Esophagus squamous epithelium (tissue), 5 donors: ENCODE measurements at regions not wholly inside any gene's neighbourhood (a gene's known extent, or its start where the extent isn't known, plus 50 kb on each side); places are given as distances from the start of the nearest gene placed in this dataset.

Experiments
- DNase-seq: peaks from one replicate; lab custom pipeline; 2025; lab: John Stamatoyannopoulos, UW
- H3K27ac ChIP-seq, 4 donors: fragments of 200-600 bp; sonication (generic); one replicate each; pipeline ENCODE4 v1.5.1; 2016 to 2019; ENCODE audit warnings: mild to moderate bottlenecking in 1 of 4
- H3K27me3 ChIP-seq, 4 donors: fragments of 200-600 bp; sonication (generic); 1 replicate in 3 of 4; 2 replicates in 1 of 4; pipeline versions ENCODE4 v1.5.1 to v1.6.0; 2017 to 2021; ENCODE audit warnings: antibody characterized with exemption in 1 of 4
- H3K36me3 ChIP-seq, 3 donors: fragments of 200-600 bp; sonication (generic); one replicate each; pipeline ENCODE4 v1.5.1; 2016 to 2019
- H3K4me1 ChIP-seq, 3 donors: fragments of 200-600 bp; sonication (generic); one replicate each; pipeline ENCODE4 v1.5.1; 2017 to 2019
- H3K4me3 ChIP-seq, 4 donors: fragments of 200-600 bp; sonication (generic); 1 replicate in 3 of 4; 2 replicates in 1 of 4; pipeline ENCODE4 v1.5.1; 2016 to 2019; ENCODE audit warnings: mild to moderate bottlenecking in 2 of 4, moderate library complexity in 1 of 4
- H3K9me3 ChIP-seq, 3 donors: fragments of 200-600 bp; sonication (generic); one replicate each; pipeline ENCODE4 v1.5.1; 2016 to 2019
- CTCF ChIP-seq, 6 experiments: fragments of 450-650 bp in 4 of 6; fragments of 200-600 bp in 2 of 6; sonication (generic) in 2 of 6; IDR thresholded peaks; one replicate each; pipeline ENCODE4 v1.5.1; 2016 to 2019; ENCODE audit warnings: antibody characterized with exemption in 6 of 6, mild to moderate bottlenecking in 4 of 6, moderate library complexity in 4 of 6
- POLR2A ChIP-seq, 4 donors: fragments of 450-650 bp; IDR thresholded peaks; one replicate each; pipeline ENCODE4 v1.6.1; 2017; ENCODE audit warnings: antibody characterized with exemption in 4 of 4, mild to moderate bottlenecking in 4 of 4, moderate library complexity in 3 of 4
- WGBS, 2 donors: methylation state at CpG; one replicate each; pipeline ENCODE4 v1.1.5; 2018; 5-methylcytosine and 5-hydroxymethylcytosine counted together
- intact Hi-C: fragments of 100-400 bp; cut with DNase I; formaldehyde crosslinking; loops from one replicate; pipeline ENCODE4 v1.15.0; 2022
- donor health status: DM: yes; HTN: yes; CAD: no.

GRCh38 chr2:66069937-66070720 lies 364.8 kb upstream of the MEIS1 start:
- H3K36me3 ChIP-seq = no peaks in the 10 kb centered on the region
- H3K4me3 ChIP-seq = no peak overlapping the region
- H3K27me3 ChIP-seq = peaks cover 0 to 2% (median 0%) of the 10 kb centered on the region in 4 donors
- peaks cover 0 to 4% (median 0%) of the 10 kb centered on the region in 3 donors for H3K4me1 ChIP-seq
- intact Hi-C loops = no loop called here
- whole genome bisulfite sequencing, 2 donors = 87 to 91% methylated on average over 2 of the region's 2 CpGs
- H3K9me3 ChIP-seq = no peaks in the 10 kb centered on the region
- no peak overlapping the region for H3K27ac ChIP-seq
- TF ChIP-seq POLR2A (IDR thresholded peaks at IDR 0.05) (no peak), CTCF (IDR thresholded peaks at IDR 0.05) (no peak)
- DNase-seq = no peak

DNA sequence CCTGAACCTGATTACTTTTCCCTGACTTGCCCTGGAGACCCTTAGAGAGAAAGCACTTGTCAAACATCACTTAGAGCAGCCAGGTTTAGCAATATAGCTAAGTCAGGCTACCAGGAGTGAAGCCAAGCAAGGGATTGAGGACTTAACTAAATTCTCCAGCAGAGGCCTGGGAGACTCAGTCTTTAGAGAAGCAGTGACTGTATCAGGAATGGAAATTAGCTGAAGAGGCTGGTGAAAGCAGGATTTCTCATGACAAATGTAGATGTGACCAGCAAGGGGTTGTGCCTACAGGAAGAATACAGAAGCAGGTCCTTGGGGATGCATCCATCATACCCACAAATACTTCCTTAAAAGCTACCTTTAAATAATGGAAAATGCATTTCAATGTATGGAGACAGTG lies 368.9 kb upstream of the MEIS1 start:
- no peak for DNase-seq
- TF ChIP-seq CTCF (IDR thresholded peaks at IDR 0.05) (no peak), POLR2A (IDR thresholded peaks at IDR 0.05) (no peak)
- H3K9me3 ChIP-seq = no peaks in the 10 kb centered on the region
- intact Hi-C loops = no loop called here
- H3K4me1 ChIP-seq = peaks cover 0 to 4% (median 0%) of the 10 kb centered on the region in 3 donors
- no peak overlapping the region for H3K4me3 ChIP-seq
- no peak overlapping the region for H3K27ac ChIP-seq
- no peaks in the 10 kb centered on the region for H3K36me3 ChIP-seq
- peaks cover 0 to 2% (median 0%) of the 10 kb centered on the region in 4 donors for H3K27me3 ChIP-seq

DNA sequence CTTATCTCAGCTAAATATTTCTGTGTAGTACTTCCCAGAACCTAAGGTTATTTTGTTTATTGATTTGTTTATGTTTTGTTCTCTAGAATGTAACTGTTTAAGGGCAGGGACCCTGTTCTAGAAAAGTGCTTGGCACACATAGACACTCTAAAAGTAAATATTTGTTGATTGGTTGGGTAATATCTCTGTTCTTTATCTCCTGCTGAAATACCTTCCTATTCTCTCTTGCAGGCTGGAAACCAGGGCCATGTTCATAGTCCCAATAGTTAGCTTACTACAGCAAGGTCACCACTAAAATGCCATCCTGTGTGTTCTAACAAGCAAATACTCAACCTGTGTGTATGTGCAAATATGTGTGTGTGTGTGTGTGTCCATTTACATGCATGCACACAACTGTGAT lies 375.6 kb upstream of the MEIS1 start:
- TF ChIP-seq POLR2A (IDR thresholded peaks at IDR 0.05) (no peak), CTCF (IDR thresholded peaks at IDR 0.05) (no peak)
- H3K27ac ChIP-seq = no peak overlapping the region
- no peak overlapping the region for H3K4me3 ChIP-seq
- H3K4me1 ChIP-seq = no peaks in the 10 kb centered on the region
- intact Hi-C loops = no loop called here
- H3K36me3 ChIP-seq = no peaks in the 10 kb centered on the region
- no peaks in the 10 kb centered on the region for H3K9me3 ChIP-seq
- no peak for DNase-seq
- no peaks in the 10 kb centered on the region for H3K27me3 ChIP-seq

DNA sequence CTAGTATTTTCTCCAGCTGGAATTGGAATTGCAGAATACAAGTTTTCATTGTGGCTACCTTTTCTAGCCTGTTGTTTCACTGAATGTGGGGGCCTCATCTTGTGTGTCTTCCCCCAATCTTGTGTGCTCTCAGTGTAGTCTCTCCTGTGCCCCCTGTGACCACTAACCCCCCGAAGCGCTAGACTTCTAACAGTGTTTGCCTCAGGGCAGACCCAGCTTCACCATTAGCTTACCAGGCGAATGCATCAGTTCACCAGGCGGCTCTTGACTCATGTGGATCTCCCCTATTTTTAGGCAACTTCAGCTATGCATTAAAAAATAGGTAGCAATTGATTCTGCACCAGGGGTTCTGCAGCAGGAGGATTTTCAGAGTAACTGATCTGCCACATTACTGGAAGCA lies 376.2 kb upstream of the MEIS1 start:
- Histone ChIP-seq H3K27ac (no peak overlapping the region), H3K9me3 (no peaks in the 10 kb centered on the region), H3K4me1 (no peaks in the 10 kb centered on the region), H3K27me3 (no peaks in the 10 kb centered on the region), H3K36me3 (no peaks in the 10 kb centered on the region), H3K4me3 (no peak overlapping the region)
- intact Hi-C loops = no loop called here
- 79 to 87% methylated on average over 2 to 4 of the region's 4 CpGs for WGBS, 2 donors
- TF ChIP-seq CTCF (IDR thresholded peaks at IDR 0.05) = no peak
- TF ChIP-seq POLR2A (IDR thresholded peaks at IDR 0.05) = no peak
- DNase-seq = no peak

DNA sequence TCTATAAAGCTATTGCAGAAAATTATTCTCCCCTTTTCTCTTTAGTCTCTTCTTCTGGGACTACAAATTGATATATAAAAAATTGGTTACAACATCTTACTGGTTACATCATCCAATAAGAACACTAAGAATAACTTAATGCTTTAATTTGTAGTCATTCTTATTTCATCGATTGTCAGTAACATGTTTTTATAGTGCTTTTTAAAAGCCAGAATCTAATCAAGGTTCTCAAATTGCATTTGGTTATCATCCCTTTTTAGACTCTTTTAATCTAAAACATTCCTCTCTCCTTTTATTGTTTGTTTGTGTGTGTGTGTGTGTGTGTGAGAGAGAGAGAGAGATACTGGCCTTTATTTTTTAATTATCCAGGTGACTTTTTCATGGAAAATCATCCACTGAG lies 377.1 kb upstream of the MEIS1 start:
- Histone ChIP-seq H3K27ac (no peak overlapping the region), H3K4me3 (no peak overlapping the region), H3K27me3 (no peaks in the 10 kb centered on the region), H3K4me1 (no peaks in the 10 kb centered on the region), H3K9me3 (no peaks in the 10 kb centered on the region), H3K36me3 (no peaks in the 10 kb centered on the region)
- intact Hi-C loops = no loop called here
- whole genome bisulfite sequencing, 2 donors = 72 to 83% methylated on average over 1 of the region's 1 CpG
- no peak for TF ChIP-seq CTCF (IDR thresholded peaks at IDR 0.05)
- no peak for TF ChIP-seq POLR2A (IDR thresholded peaks at IDR 0.05)
- no peak for DNase-seq
